Right cardiac atrium (tissue), 5 donors: ENCODE measurements at regions not wholly inside any gene's neighbourhood (a gene's known extent, or its start where the extent isn't known, plus 50 kb on each side); places are given as distances from the start of the nearest gene placed in this dataset.

Source experiments
- ATAC-seq, 2 donors: fragments of 200-7000 bp; cut with Tn5 transposase; one replicate each; pipeline versions ENCODE4 v1.8.0 to v1.9.1; 2020; ENCODE audit warnings: moderate library complexity in 2 of 2, mild to moderate bottlenecking in 1 of 2
- DNase-seq, 3 donors: peaks; one replicate each; pipeline ENCODE4 v3.0.0-alpha.2; 2020
- H3K27ac ChIP-seq: one replicate; pipeline ENCODE4 v1.5.1; 2013; ENCODE audit warnings: mild to moderate bottlenecking, low read length, control low read depth, moderate library complexity
- H3K27me3 ChIP-seq: one replicate; pipeline ENCODE4 v1.6.1; 2013; ENCODE audit not compliant: control insufficient read depth, insufficient read depth
- H3K4me1 ChIP-seq: one replicate; pipeline ENCODE4 v1.6.1; 2013; ENCODE audit warnings: low read length; ENCODE audit not compliant: control insufficient read depth, insufficient read depth
- H3K4me3 ChIP-seq: one replicate; pipeline ENCODE4 v1.5.1; 2013; ENCODE audit warnings: low read length, control low read depth
- H3K9me3 ChIP-seq: one replicate; pipeline ENCODE4 v1.6.1; 2013; ENCODE audit warnings: low read length; ENCODE audit not compliant: control insufficient read depth
- WGBS: extraction: QIAGEN DNeasy Blood & Tissue Kit; methylation state at CpG from one replicate; pipeline ENCODE4 v1.1.7; 2013; 5-methylcytosine and 5-hydroxymethylcytosine counted together
- intact Hi-C, 4 donors: fragments of 100-400 bp; cut with DNase I; formaldehyde crosslinking; loops; one replicate each; pipeline versions ENCODE4 v1.11.0 to v1.14.0; 2022 to 2023
- donor health status: healthy with polysubstance abuse.
- donor health status: DM: no; HTN: yes; CAD: no.
- donor health status: DM: no; HTN: no; CAD: no.
- donor health status: DM: no; HTN: yes; CAD: no; lungs with severe emphysema.
- donor health status: DM: yes; HTN: yes; CAD: no.

GRCh38 chr5:133881576-133882388 is 86.6 kb downstream of the C5orf15 start:
- Histone ChIP-seq H3K9me3 (no peaks in the 10 kb centered on the region), H3K27me3 (no peaks in the 10 kb centered on the region), H3K4me3 (no peak overlapping the region), H3K27ac (no peak overlapping the region), H3K4me1 (no peaks in the 10 kb centered on the region)
- ATAC-seq (no peak), DNase-seq (no peak)
- intact Hi-C loops = no loop called here
- WGBS = 69% methylated on average over 15 of the region's 15 CpGs

GRCh38 chr5:133878236-133878555 is 90.2 kb downstream of the C5orf15 start:
- Histone ChIP-seq H3K27ac (no peak overlapping the region), H3K4me3 (no peak overlapping the region), H3K27me3 (no peaks in the 10 kb centered on the region), H3K9me3 (no peaks in the 10 kb centered on the region), H3K4me1 (no peaks in the 10 kb centered on the region)
- ATAC-seq = no peak
- intact Hi-C loops = loop anchor here in 1 of 4 donors (10.0 kb wide), 1 partner anchor 453 kb away; no protein-coding TSS in a partner anchor
- 88% methylated on average over 2 of the region's 2 CpGs for WGBS
- DNase-seq = no peak

GRCh38 chr5:133877351-133878235 is 90.8 kb downstream of the C5orf15 start:
- Histone ChIP-seq H3K4me1 (no peaks in the 10 kb centered on the region), H3K27me3 (no peaks in the 10 kb centered on the region), H3K4me3 (no peak overlapping the region), H3K27ac (no peak overlapping the region), H3K9me3 (no peaks in the 10 kb centered on the region)
- DNase-seq (no peak), ATAC-seq (no peak)
- intact Hi-C loops = loop anchor here in 1 of 4 donors (10.0 kb wide), 1 partner anchor 453 kb away; no protein-coding TSS in a partner anchor
- WGBS = 79% methylated on average over 10 of the region's 10 CpGs

- no peak for ATAC-seq
- no peaks in the 10 kb centered on the region for H3K4me1 ChIP-seq
- no peaks in the 10 kb centered on the region for H3K9me3 ChIP-seq
- intact Hi-C loops = loop anchor here in 1 of 4 donors (10.0 kb wide), 1 partner anchor 451 kb away; no protein-coding TSS in a partner anchor
- no peak overlapping the region for H3K4me3 ChIP-seq
- 89% methylated on average over 3 of the region's 3 CpGs for WGBS
- H3K27me3 ChIP-seq = no peaks in the 10 kb centered on the region
- H3K27ac ChIP-seq = no peak overlapping the region
- DNase-seq = no peak
Measured at GRCh38 chr5:133876266-133876665, 92.2 kb downstream of the C5orf15 start.

GRCh38 chr5:133875179-133875578 is 93.2 kb downstream of the C5orf15 start:
- intact Hi-C loops = loop anchor here in 1 of 4 donors (10.0 kb wide), 1 partner anchor 450 kb away; no protein-coding TSS in a partner anchor
- DNase-seq (no peak), ATAC-seq (no peak)
- Histone ChIP-seq H3K4me3 (no peak overlapping the region), H3K27me3 (no peaks in the 10 kb centered on the region), H3K27ac (no peak overlapping the region), H3K9me3 (no peaks in the 10 kb centered on the region), H3K4me1 (no peaks in the 10 kb centered on the region)
- WGBS = 94% methylated on average over 1 of the region's 1 CpG

GRCh38 chr5:133873449-133873848 is 95.0 kb downstream of the C5orf15 start:
- Histone ChIP-seq H3K4me3 (no peak overlapping the region), H3K27me3 (no peaks in the 10 kb centered on the region), H3K27ac (no peak overlapping the region), H3K4me1 (no peaks in the 10 kb centered on the region), H3K9me3 (no peaks in the 10 kb centered on the region)
- DNase-seq (no peak), ATAC-seq (no peak)
- 46% methylated on average over 2 of the region's 2 CpGs for WGBS
- intact Hi-C loops = loop anchor here in 1 of 4 donors (10.0 kb wide), 1 partner anchor 449 kb away; no protein-coding TSS in a partner anchor

GRCh38 chr5:133870661-133871060 is 97.8 kb downstream of the C5orf15 start:
- H3K27ac ChIP-seq = no peak overlapping the region
- ATAC-seq = peak in 1 of 2 donors; percentile 20

GRCh38 chr5:133869519-133870335 is 98.7 kb downstream of the C5orf15 start:
- intact Hi-C loops = loop anchor here in 3 of 4 donors (1.0 to 10.0 kb wide), 5 partner anchors 115 to 755 kb away; no protein-coding TSS in a partner anchor
- H3K27ac ChIP-seq = no peak overlapping the region
- peak; percentile 77 to 83 for ATAC-seq

More at GRCh38 chr5:133870661-133871060, 97.8 kb downstream of the C5orf15 start:
- no peaks in the 10 kb centered on the region for H3K27me3 ChIP-seq
- intact Hi-C loops = loop anchor here in 1 of 4 donors (10.0 kb wide), 1 partner anchor 446 kb away; no protein-coding TSS in a partner anchor
- no peak overlapping the region for H3K4me3 ChIP-seq
- H3K4me1 ChIP-seq = no peaks in the 10 kb centered on the region
- H3K9me3 ChIP-seq = no peaks in the 10 kb centered on the region
- DNase-seq = no peak

GRCh38 chr5:133868946-133869518 is 99.4 kb downstream of the C5orf15 start:
- no peaks in the 10 kb centered on the region for H3K4me1 ChIP-seq
- 17% methylated on average over 16 of the region's 16 CpGs for WGBS
- intact Hi-C loops = loop anchor here in 2 of 4 donors (1.0 to 10.0 kb wide), 4 partner anchors 114 to 754 kb away; no protein-coding TSS in a partner anchor
- ATAC-seq (peak; percentile 71 to 81), DNase-seq (peak; percentile 80 to 92 (median 86))
- H3K27ac ChIP-seq = no peak overlapping the region
- H3K9me3 ChIP-seq = no peaks in the 10 kb centered on the region
- peak overlapping the region; percentile 21 for H3K4me3 ChIP-seq
- no peaks in the 10 kb centered on the region for H3K27me3 ChIP-seq

More at GRCh38 chr5:133869519-133870335, 98.7 kb downstream of the C5orf15 start:
- no peaks in the 10 kb centered on the region for H3K4me1 ChIP-seq
- H3K27me3 ChIP-seq = no peaks in the 10 kb centered on the region
- H3K4me3 ChIP-seq = peak overlapping the region; percentile 21
- DNase-seq = peak; percentile 63 to 82 (median 78)
- no peaks in the 10 kb centered on the region for H3K9me3 ChIP-seq
- WGBS = 56% methylated on average over 13 of the region's 13 CpGs
